ENCODE measurements at regions not wholly inside any gene's neighbourhood (a gene's known extent, or its start where the extent isn't known, plus 50 kb on each side); places are given as distances from the start of the nearest gene placed in this dataset.
A peak's percentile ranks its signal among the peaks of the same experiment; 100 is the strongest.

DNA sequence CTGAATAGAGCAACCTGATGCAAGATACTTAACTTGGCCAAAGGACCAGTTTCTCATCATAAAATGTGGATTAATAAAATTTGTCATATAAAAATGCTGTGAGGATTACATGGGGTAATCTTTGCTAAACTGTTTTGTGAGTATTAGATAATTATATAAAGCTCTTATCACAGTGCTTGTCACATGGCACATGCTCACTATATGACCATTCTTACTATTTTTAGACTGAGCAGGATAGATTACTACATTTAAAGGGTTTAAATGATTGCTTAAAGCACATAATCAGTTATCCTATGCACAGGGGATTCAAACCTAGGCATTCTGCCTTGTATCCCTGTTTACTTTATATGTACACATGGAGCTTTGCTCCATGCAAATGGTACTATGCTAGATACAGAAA is 82.9 kb upstream of the COL24A1 start:
- Histone ChIP-seq H3K9ac (ENCODE audit: low read length in 3 of 3) (no peak overlapping the region), H3K27ac (ENCODE audit: low read depth in 2 of 2, low read length in 2 of 2) (no peak overlapping the region), H3K4me3 (ENCODE audit: low read length in 3 of 3) (no peak overlapping the region), H3K4me1 (ENCODE audit: control insufficient read depth in 2 of 3, insufficient read depth in 2 of 3, low read depth in 1 of 3, low read length in 3 of 3) (no peaks in the 10 kb centered on the region), H3K36me3 (ENCODE audit: control insufficient read depth in 2 of 3, insufficient read depth in 3 of 3, low read length in 3 of 3) (no peaks in the 10 kb centered on the region), H3K27me3 (ENCODE audit: control insufficient read depth, insufficient read depth, low read length) (no peaks in the 10 kb centered on the region), H3K9me3 (ENCODE audit: control insufficient read depth in 2 of 3, insufficient read depth in 1 of 3, low read length in 3 of 3) (no peaks in the 10 kb centered on the region)
- intact Hi-C loops (cut with DNase I), result no loop called here
- FAIRE-seq (no peak), DNase-seq (no peak)
- TF ChIP-seq, protein P1, sequence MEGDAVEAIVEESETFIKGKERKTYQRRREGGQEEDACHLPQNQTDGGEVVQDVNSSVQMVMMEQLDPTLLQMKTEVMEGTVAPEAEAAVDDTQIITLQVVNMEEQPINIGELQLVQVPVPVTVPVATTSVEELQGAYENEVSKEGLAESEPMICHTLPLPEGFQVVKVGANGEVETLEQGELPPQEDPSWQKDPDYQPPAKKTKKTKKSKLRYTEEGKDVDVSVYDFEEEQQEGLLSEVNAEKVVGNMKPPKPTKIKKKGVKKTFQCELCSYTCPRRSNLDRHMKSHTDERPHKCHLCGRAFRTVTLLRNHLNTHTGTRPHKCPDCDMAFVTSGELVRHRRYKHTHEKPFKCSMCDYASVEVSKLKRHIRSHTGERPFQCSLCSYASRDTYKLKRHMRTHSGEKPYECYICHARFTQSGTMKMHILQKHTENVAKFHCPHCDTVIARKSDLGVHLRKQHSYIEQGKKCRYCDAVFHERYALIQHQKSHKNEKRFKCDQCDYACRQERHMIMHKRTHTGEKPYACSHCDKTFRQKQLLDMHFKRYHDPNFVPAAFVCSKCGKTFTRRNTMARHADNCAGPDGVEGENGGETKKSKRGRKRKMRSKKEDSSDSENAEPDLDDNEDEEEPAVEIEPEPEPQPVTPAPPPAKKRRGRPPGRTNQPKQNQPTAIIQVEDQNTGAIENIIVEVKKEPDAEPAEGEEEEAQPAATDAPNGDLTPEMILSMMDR (IDR thresholded peaks at IDR 0.05; ENCODE audit: borderline replicate concordance, extremely low read depth, insufficient read depth), result no peak

- TF ChIP-seq, protein P1 (IDR thresholded peaks at IDR 0.05; ENCODE audit: borderline replicate concordance, extremely low read depth, insufficient read depth), result no peak
- intact Hi-C loops (cut with DNase I), result no loop called here
- no peak for FAIRE-seq
Observed at GRCh38 chr1:86238226-86238625, 81.7 kb upstream of the COL24A1 start.

DNA sequence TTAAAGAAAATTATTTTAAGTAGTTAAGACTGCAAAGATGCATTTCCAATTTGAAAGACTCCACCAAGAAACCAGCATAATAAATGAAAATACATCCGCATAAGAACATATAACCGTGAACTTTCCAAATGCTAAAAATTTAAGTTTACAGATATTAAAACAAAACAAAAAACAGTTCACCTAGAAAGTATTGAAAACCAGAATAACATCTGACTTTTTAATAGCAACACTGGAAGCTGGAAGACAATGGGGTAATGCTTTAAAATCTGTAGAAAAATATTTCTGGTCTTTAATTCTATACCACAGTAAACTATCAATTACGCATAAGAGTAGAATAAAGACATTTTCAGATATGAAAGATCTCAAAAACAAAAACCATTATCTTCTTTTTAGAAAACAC is 79.3 kb upstream of the COL24A1 start:
- Histone ChIP-seq H3K27me3 (ENCODE audit: control insufficient read depth, insufficient read depth, low read length) (no peaks in the 10 kb centered on the region), H3K9ac (ENCODE audit: low read length in 3 of 3) (no peak overlapping the region), H3K27ac (ENCODE audit: low read depth in 2 of 2, low read length in 2 of 2) (no peak overlapping the region), H3K4me3 (ENCODE audit: low read length in 3 of 3) (no peak overlapping the region), H3K4me1 (ENCODE audit: control insufficient read depth in 2 of 3, insufficient read depth in 2 of 3, low read depth in 1 of 3, low read length in 3 of 3) (no peaks in the 10 kb centered on the region), H3K36me3 (ENCODE audit: control insufficient read depth in 2 of 3, insufficient read depth in 3 of 3, low read length in 3 of 3) (no peaks in the 10 kb centered on the region), H3K9me3 (ENCODE audit: control insufficient read depth in 2 of 3, insufficient read depth in 1 of 3, low read length in 3 of 3) (no peaks in the 10 kb centered on the region)
- no peak for DNase-seq
- TF ChIP-seq, protein P1 (IDR thresholded peaks at IDR 0.05; ENCODE audit: borderline replicate concordance, extremely low read depth, insufficient read depth), result no peak
- no peak for FAIRE-seq
- intact Hi-C loops (cut with DNase I), result no loop called here

More at GRCh38 chr1:86238226-86238625, 81.7 kb upstream of the COL24A1 start:
- Histone ChIP-seq H3K27ac (ENCODE audit: low read depth in 2 of 2, low read length in 2 of 2) (no peak overlapping the region), H3K36me3 (ENCODE audit: control insufficient read depth in 2 of 3, insufficient read depth in 3 of 3, low read length in 3 of 3) (no peaks in the 10 kb centered on the region), H3K9ac (ENCODE audit: low read length in 3 of 3) (no peak overlapping the region), H3K27me3 (ENCODE audit: control insufficient read depth, insufficient read depth, low read length) (no peaks in the 10 kb centered on the region), H3K9me3 (ENCODE audit: control insufficient read depth in 2 of 3, insufficient read depth in 1 of 3, low read length in 3 of 3) (no peaks in the 10 kb centered on the region), H3K4me1 (ENCODE audit: control insufficient read depth in 2 of 3, insufficient read depth in 2 of 3, low read depth in 1 of 3, low read length in 3 of 3) (no peaks in the 10 kb centered on the region), H3K4me3 (ENCODE audit: low read length in 3 of 3) (no peak overlapping the region)
- DNase-seq, result peak in 1 of 5 donors; percentile 55

- no peaks in the 10 kb centered on the region for H3K4me1 ChIP-seq (ENCODE audit: control insufficient read depth in 2 of 3, insufficient read depth in 2 of 3, low read depth in 1 of 3, low read length in 3 of 3)
- FAIRE-seq (no peak), DNase-seq (no peak)
Observed at GRCh38 chr1:86233403-86233802, 76.8 kb upstream of the COL24A1 start.

More at GRCh38 chr1:86233403-86233802, 76.8 kb upstream of the COL24A1 start:
- Histone ChIP-seq H3K36me3 (ENCODE audit: control insufficient read depth in 2 of 3, insufficient read depth in 3 of 3, low read length in 3 of 3) (no peaks in the 10 kb centered on the region), H3K4me3 (ENCODE audit: low read length in 3 of 3) (no peak overlapping the region), H3K27me3 (ENCODE audit: control insufficient read depth, insufficient read depth, low read length) (no peaks in the 10 kb centered on the region), H3K27ac (ENCODE audit: low read depth in 2 of 2, low read length in 2 of 2) (no peak overlapping the region), H3K9me3 (ENCODE audit: control insufficient read depth in 2 of 3, insufficient read depth in 1 of 3, low read length in 3 of 3) (no peaks in the 10 kb centered on the region), H3K9ac (ENCODE audit: low read length in 3 of 3) (no peak overlapping the region)
- intact Hi-C loops (cut with DNase I), result no loop called here
- TF ChIP-seq, protein P1 (IDR thresholded peaks at IDR 0.05; ENCODE audit: borderline replicate concordance, extremely low read depth, insufficient read depth), result no peak

All from kidney (tissue), 13 donors.